H1 (cell line): ENCODE measurements at regions not wholly inside any gene's neighbourhood (a gene's known extent, or its start where the extent isn't known, plus 50 kb on each side); places are given as distances from the start of the nearest gene placed in this dataset.

Experiments used
- JUN ChIP-seq: IDR thresholded peaks from 2 replicates; pipeline ENCODE4 v1.6.1; 2011; ENCODE audit warnings: low read depth, mild to moderate bottlenecking, improper control_type of control experiment, low read length
- SP4 ChIP-seq: IDR thresholded peaks from 2 replicates; pipeline ENCODE4 v1.6.1; 2012; ENCODE audit warnings: low read length, inconsistent platforms

- no peak for TF ChIP-seq SP4
- no peak for TF ChIP-seq JUN
These were observed 87.1 kb downstream of the CEBPB start (continued) for GRCh38 chr20:50277460-50278376.
